HL-60/S4 treated with phorbol 12-myristate 13-acetate at 8.2 ng/mL for 4 days and 3 days (cell line): ENCODE measurements at regions not wholly inside any gene's neighbourhood (a gene's known extent, or its start where the extent isn't known, plus 50 kb on each side); places are given as distances from the start of the nearest gene placed in this dataset.
"Not testable (repeated sequence)": the region's sequence is repeated elsewhere in the genome, so short reads cannot be mapped to it uniquely, and the experiment has no call there.

Source experiments
- in situ Hi-C: fragments of 300-500 bp; cut with MboI; formaldehyde crosslinking; loops from 2 replicates; pipeline ENCODE4 v1.15.0; 2022; ENCODE audit warnings: low sequenced_read_pairs

DNA sequence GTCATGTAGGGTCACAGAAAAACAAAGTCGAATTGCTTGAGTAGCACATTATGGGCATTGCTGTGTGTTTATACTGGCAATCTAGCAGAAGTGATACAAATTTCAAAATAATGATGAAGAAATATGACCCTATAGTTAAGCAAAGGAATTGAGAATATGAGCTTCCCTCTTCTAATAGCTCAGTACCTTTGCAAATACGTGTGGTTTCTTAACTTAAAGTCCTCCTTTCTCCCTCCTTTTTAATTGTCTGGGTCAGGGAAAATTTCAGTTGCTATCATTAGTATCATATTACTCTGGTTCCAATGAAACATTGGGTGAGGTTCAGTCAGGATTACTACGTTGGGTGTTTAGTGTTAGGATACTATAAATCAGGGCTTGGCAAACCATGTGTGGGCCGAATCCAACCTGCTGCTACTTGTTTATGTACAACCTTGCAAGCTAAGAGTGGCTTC, 166.8 kb upstream of the CARMIL1 start:
- in situ Hi-C loops, result no loop called here

DNA sequence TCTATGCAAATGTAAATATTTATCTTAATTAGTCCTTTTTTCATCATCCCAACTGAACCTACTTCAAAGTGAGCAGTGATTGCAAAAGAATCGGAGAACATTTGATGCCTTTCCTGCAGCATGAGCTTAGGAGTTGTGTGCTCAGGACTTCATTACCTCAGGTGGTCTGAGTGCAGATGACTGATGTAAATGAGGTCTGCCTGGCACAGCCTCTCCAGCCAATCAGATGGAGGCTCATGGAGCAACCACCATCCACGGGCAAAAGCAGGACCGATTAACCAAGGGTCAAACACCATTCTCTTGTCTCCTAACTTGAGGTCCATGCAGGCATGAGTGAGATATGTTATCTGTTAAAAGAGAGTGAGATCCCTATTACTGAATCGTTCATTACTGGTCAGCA, 165.7 kb upstream of the CARMIL1 start:
- in situ Hi-C loops, result no loop called here

DNA sequence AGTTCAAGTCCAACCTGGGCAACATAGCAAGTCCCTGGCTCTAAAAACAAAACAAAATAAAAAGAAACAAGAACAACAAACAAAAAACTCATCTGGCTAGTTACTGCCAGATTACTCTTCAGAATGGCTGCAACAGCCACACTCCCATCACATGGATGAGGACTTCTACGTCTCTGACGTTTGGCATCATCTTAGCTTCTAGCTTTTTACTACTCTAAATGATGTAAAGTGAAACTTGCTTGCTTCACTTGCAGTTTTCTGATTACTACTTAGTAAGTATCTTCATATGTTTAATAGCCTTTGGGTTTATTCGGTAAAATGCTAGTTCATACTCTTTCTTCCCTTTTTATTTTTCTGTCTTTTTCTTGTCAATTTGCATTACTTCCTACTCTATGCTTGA, 161.1 kb upstream of the CARMIL1 start:
- in situ Hi-C loops, result no loop called here

DNA sequence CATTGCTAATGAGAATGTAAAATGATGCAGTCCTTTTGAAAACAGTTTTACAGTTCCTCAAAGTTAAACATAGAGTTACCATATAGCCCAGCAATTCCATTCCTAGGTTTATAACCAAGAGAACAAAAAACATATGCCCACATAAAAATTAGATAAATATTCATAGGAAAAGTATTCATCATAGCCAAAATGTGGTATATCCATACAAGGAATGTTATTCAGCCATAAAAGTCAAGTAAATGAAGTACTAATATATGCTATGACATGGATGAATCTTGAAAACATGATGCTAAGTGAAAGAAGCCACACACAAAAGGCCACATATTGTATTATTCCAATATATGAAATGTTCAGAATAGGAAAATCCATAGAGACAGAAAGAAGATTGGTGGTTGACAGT, 158.0 kb upstream of the CARMIL1 start:
- in situ Hi-C loops, result no loop called here

DNA sequence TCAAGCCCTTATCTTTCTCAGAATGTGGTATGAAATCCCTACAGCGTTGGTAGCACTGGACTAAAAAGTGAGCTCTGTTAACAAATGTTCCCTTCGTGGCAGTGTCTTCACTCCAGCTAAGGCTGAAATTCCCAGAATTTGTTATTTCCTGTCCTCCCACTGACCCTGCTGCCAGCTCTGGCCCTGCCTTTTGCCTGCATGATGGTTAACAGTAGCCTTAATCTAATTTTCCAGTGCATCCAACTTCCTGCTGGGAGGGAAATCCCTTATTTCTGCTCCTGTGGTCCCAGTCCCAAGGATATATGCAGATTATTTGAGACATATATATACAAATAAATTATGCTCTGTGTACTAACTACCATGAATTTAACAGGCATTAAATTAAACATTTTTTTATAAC, 157.2 kb upstream of the CARMIL1 start:
- in situ Hi-C loops, result no loop called here

DNA sequence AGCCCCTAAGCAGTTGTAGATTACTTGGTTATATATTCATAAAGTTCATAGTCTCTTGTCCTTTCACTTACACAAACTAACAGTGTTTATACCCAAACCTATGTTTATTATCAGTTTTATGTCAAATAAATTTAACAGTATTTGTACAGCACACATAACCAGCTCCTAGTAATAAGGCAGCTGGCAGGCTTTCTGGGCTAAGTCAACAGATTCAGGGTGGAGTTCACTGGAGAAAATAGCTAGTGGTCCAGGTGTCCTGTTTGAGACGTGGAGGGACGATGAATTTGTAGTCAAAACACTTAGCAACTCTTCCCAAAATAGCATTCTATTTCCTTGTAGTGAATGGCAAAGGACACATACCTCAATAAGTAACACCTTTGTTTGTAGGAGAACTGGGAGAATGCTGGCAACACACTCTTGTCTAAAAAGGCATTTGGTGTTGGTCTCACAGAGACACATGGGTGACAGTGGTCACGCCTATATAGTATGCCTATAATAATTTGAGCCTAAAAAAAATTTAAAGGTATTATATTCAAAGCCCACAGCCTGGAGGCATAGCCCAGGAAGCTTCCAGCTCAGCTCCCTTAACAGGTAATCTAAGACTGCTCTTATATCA, 156.4 kb upstream of the CARMIL1 start:
- in situ Hi-C loops, result no loop called here

DNA sequence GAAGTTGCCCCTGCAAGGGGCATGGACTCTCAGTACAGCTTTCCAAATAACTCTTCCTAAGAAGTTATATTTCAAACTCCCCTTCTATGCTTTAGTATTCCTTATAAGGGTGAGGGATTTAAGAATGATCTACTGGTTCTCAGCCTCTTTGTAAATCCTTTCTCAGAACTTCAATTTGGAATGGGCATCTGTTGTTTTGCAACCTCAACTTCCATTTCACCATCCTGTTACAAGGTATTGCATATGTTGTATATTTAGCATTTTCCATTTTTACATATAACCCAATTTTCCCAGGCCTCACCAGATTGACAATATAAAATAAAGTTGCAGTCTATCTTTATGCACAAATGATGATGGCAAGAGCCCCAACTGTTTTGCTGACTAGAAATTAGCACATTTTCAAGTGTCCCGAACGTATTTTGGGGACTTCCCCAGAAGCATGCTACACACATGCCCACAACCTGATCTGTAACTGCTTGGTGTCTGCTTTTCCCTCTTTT, 154.9 kb upstream of the CARMIL1 start:
- in situ Hi-C loops, result no loop called here

DNA sequence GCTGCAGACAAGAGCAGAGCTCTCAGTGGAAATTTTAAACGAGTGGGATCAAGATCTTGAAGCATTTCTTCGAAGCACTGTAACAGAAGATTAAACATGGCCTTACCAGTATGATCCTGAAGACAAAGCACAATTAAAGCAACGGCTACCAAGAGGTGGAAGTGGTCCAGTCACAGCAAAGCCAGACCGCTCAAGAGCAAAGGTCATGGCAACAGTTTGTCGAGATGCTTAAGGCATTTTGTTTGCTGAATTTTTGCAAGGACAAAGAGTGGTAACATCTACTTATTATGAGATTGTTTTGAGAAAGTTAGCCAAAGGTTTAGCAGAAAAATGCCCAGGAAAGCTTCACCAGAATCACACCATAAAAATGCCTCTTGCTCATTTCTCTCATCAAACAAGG, 153.4 kb upstream of the CARMIL1 start:
- in situ Hi-C loops, result no loop called here

DNA sequence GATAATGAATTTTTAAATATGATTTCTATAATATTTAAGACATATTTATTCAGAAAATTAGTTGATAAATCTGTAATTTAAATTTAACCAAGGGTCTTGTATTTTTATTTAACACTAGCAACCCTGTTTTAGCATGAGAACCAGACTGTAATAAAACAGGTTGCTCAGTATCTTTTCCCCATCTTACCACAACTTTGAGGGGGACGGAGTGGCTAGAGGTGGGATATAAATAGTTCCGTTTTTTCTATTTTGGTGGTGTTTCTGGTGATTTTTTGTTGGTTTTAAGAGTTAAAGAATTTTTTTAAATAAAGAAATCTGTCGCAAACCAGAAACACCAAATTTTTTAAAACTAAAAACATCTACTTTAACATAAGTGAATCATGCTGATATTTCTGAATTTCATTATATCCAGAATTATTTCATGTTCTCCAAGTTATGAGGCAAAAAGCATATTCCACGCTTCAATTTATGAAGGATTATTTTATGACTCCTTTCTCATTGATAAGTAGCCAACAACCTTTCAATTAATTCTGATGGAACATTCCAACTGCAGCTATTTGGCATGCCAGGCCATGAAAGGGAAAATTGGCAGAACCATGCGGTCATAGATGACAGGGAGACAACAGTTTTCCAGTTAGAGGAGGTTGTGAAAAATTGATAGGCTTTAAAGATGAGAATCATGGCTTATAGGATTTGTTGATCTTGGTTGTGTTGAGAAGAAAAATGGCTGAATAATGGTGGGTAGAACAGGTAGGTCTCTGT, 151.9 kb upstream of the CARMIL1 start:
- in situ Hi-C loops, result no loop called here

DNA sequence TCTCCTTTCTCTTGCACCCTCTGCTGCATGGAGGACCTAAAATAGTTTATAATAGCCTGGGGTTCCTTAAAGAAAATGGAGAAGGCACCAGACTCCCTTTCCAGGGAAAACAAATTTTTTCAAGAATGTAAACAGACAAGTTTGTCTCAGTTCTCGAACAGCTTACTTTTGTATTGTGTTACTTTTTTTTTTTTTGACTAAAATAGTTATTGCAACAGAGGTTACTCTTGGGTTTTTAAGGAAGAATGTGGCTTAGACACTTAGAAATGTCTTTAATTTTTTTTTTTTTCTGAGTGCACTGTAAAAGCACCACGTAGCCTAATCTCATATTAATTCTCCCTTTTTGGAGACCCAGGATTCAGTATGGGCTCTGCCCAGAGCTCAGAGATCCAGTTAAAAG, 148.7 kb upstream of the CARMIL1 start:
- in situ Hi-C loops, result no loop called here

DNA sequence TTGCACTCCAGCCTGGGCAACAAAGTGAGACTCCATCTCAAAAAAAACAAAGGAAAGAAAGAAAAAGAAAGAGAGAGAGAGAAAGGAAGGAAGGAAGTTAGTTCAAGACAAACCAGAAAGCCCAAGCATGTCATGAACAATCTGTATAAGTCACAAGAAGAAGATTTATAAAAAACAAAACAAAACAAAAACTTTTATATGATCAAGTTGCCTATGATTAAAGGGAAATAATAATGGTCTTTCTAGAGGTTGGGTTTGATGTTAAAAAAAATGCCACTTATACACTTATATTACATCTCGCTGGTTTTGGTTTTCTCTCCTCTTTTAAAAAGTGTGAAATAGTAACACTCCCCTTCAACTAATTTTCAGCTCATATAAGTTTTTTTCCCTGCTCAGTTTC, 146.2 kb upstream of the CARMIL1 start:
- in situ Hi-C loops, result no loop called here

DNA sequence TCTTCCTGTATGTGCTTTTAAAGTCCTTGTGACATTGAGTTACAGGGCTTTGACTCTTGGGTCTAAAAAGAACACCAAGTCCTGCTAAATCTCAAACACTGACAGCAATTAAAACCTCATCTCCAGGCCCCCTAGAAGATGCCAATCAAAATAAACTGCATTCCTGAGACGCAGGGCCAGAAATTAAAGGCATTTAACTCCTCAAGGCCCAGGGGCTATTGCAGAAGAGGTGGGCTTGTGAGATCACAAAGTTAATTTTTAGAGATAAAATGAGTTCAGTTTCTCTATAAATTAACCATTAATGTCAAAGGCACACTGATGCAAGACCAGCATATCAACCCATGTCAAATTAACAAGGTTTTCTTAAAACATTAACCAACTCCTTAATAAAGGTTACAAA, 145.6 kb upstream of the CARMIL1 start:
- in situ Hi-C loops, result no loop called here

DNA sequence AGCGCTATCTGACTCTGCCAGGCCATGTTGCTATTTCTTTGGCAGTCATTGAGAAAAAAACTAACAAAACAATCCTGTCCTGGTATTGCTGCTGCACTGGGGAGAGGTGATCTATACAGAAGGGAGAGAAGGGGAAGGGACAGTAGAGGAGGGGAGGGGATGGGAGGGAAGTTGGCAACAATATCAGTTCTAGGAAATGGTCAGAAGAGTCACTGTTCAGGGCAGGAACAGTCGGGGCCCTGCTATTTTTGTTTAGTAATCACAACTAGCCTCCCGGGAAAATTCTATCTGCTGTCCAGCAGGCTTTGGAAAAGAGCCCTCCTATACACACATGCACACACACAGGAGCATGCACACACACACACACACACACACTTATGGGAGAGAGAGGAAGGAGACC, 142.3 kb upstream of the CARMIL1 start:
- in situ Hi-C loops, result no loop called here

DNA sequence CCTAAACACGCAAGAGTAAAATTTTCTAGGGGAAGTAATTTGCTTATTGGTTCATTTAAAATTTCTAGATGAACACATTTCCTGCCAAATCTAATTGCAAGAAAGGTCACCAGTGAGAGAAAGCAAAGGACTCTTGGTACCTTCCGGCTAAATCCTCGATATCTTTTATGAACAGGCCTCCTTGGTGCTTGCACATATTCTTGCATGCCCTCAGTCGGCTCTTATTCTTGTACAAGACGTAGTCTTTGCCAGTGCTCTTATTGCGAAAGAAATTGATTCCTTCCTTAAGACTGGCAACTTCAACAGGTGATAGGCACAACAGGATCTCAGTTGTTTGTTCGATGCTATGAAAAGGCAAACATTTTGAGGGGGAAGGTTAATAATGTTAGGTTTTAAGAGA, 141.7 kb upstream of the CARMIL1 start:
- in situ Hi-C loops, result no loop called here

DNA sequence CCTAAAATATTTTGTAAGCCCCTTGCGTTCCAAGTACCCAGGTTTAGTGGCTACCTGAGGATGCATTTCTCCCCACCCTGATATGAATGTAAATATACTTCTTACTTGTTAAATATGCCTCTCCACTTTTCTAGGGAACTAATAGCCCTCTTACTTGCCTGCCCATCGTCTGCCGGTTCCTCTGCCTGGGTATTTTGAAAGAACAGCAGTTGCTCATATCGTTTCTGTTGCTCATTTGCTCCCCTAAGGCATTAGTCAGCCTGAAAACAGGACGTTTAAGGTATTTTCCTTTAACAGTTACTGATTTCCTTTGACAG, 141.3 kb upstream of the CARMIL1 start:
- in situ Hi-C loops, result no loop called here

DNA sequence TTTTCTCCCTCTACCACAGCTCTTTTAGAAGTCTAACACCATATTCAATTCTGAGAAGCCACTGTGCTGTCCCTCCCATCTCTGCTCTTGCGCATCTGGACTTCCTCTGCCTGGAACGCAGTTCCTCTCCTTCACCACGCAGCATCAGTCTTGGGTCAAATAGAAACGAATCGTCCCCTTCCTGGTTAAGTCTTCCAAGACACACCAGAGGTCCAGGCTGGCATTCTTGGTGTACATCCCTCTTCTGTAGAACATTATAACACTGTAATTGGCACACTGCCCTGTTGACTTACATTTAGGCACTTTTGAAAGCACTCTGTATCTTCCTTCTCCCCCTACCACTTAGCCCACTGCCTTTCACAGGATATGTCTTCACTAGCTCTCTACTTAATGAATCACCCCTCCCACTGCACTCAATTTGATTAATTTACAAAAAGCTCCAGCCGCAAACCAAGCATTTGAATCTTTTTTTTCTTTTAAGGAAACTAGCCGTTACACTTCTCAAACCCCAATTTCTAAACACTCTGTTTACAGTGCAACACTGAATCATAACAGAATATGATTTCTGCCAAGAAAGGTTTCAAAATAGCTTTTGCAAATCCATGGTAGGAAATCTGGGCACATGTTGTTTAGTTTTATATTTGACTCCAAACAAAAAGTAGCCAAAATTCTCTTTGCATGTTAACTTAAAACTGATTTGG, 140.8 kb upstream of the CARMIL1 start:
- in situ Hi-C loops, result no loop called here

DNA sequence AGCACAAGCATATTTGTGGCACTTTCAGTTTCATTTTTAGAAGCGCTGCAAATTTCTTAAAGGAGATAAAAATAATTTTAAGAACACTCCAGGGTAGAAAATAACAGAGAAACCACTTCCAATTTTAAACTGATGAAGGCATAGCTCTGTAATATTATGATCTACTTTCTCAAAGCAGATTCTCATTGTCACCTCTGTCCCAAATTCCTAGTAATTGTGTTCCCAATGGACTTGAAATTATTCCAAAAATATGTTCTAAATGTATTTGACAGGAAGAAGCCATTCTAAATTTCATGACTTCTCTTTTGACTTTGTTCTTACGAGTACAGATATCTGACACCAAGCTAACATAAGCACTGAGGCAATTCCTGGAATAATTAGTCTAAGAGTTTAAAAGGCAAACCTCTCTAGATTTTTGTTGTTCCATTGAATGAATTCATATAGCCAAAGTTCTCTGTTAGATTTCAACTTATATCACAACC, 140.2 kb upstream of the CARMIL1 start:
- in situ Hi-C loops, result no loop called here

DNA sequence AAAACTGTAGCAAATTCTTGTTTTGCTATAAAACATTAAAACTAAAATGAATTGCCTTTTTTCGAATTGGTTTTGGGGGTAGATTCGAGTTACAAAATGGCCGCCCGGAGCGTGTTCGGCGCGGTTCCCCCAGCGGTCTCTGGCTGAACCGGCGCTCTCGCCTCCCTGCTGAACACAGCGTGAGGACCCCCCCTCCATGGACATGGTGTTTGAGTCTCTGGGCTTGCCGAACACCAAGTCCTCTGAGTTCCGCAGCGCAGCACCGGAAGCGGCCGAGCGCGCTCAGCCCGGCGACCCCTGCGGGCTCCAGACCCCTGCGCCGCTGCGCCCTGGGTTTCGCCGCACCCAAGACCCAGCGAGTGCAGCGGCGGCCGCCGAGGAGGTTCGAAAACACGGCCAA, 139.6 kb upstream of the CARMIL1 start:
- in situ Hi-C loops, result not testable (repeated sequence)

DNA sequence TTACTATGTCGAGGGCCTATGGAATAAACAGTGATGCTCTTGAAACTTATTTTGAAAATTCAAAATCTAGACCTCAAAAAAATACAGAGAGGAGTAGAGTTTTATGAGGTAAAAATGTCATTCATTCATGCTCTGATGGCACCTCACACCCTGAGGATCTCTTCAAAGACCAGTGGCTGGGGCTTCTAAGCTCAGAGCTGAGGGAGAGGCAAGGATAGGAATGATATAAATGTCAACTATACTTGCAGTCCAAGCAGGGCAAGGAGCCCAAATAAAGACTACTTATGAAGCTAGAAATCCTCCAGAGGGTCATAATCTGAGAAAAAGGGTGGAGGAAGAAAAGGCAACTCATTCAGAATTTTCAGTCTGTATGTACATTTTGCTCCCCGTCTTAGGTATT, 136.7 kb upstream of the CARMIL1 start:
- in situ Hi-C loops, result no loop called here

DNA sequence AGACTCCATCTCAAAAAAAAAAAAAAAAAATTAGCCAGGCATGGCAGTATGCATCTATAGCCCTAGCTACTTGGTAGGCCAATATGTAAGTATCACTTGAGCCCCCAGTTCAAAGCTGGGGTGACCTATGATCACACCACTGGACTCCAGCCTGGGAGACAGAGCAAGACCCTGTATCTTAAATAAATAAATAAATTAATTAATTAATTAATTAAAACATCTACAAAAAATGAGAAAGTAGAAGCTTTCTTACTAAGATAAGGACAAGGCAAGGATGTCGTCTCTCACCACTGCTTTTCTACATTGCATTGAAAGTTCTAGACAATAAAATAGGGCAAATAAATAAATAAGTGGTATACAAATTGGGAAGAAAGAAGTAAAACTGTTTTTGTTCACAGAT, 134.3 kb upstream of the CARMIL1 start:
- in situ Hi-C loops, result no loop called here

DNA sequence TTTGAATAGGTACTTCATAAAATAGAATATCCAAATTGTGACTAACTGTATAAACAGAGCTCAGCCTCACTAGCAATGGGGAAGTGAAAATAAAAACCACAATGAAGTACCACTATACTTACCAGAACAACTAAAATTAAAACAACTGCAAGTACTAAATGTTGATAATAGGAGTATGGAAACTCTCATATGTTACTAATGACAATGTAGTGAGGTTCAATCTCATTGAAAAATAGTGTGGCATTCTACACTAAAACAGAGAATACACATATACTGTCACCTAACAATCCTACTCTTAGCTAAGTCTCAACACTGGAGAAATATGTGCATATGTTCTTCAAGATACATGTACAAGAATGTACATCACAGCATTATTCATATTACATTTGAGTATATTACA, 132.0 kb upstream of the CARMIL1 start:
- in situ Hi-C loops, result no loop called here

DNA sequence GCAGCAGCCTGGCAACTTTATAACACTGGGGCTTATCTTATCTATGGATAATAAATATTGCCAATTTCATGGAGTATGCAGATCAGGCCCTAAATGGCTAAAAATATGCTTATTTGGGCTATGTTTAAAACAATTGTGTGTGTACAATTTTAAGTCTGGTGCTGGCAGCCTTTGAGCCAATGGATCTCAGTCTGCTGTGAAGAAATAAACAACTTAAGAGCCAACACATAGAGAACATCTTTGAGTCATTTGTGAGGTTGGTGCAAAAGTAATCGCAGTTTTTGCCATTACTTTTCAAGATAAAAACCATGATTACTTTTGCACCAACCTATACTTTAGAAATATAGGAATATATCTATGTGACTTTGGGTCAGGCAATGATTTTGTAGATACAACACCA, 129.1 kb upstream of the CARMIL1 start:
- in situ Hi-C loops, result no loop called here
